Effector CD4-positive, alpha-beta T cell (primary cell): ENCODE measurements at regions not wholly inside any gene's neighbourhood (a gene's known extent, or its start where the extent isn't known, plus 50 kb on each side); places are given as distances from the start of the nearest gene placed in this dataset.

Experiments used
- DNase-seq: peaks from one replicate; pipeline ENCODE4 v3.0.0-alpha.2; 2020

DNA sequence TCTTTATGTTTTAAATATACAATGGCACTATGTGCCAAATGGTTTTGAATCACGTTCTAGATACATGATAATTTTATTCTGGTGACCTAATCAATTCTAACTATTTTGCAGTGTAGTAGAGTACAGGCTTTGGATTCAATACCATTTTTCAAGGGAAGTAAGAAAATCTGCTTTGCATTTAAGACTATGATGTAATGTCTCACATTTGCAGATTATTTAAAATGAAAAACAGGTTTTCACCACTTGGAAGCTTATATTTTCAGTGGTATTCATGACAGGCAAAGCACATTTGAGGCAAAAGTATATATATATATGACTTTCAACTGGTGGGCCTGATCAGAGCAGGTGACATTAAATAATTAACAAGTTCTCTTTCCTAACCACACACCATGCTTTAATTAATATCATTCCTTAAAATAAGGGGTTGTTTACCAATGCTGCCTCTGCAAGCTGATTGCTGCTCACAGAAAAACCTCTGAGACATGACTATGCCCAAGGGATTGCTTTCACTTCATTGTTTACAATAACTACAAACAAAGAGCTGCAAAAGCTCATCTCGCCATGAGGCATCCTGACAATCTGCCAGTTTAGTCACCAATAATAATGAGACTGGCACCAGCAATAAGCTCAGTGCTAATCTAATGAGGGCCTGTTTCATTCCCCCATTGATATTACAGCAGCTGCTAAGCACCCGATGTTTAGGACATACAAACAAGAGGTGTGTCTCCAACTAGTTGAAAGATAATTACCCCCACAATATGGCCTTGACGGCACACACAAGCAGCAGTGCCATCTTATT lies 1176.0 kb upstream of the GJE1 start:
- DNase-seq = no peak

DNA sequence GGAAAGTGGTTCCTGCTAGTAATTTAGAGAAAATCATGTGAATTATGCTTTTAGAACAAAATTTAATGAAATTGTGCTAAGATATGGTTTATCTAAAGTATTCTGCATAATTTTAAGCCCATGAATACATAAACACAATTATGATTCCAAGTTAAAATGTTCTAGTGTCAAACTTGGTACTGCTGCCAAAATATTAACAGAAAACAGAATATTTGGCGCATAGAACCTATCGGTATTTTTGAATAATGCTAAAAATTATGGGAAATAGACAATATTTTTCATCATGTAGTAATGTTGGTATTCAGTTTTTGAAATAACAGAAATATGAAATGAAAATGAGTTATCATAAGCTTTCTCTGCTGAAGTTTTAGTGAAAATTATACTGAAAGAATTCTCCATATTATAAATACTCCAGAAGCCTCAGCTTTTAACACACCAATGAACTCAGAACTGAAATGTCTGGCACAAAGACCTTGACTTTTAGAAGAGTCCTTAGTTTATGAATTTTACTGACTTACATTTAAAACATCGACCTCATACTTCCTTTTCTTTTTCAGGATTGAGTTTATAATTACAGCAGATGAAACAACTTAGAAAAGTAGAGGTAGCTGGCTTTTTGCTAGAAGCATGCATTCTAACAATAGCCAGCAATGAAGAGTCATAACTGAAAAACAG lies 1192.3 kb upstream of the GJE1 start:
- no peak for DNase-seq

DNA sequence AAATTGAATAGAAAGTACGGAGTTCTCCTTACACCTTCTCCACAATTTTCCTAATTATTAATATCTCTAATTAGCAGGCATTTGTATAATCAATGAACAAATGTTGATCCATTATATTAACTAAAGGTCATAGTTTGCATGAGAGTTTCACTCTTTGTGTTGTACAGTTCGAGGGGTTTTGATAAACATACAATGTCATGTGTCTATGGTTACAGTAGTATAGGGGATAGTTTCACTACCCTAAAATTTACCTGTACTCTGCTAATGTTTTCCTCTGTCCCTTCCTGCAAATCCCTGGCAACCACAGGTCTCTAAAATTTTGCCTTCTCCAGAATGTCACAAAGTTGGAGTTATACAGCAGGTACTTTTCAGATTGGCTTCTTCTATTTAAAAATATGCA lies 1199.8 kb upstream of the GJE1 start:
- no peak for DNase-seq

DNA sequence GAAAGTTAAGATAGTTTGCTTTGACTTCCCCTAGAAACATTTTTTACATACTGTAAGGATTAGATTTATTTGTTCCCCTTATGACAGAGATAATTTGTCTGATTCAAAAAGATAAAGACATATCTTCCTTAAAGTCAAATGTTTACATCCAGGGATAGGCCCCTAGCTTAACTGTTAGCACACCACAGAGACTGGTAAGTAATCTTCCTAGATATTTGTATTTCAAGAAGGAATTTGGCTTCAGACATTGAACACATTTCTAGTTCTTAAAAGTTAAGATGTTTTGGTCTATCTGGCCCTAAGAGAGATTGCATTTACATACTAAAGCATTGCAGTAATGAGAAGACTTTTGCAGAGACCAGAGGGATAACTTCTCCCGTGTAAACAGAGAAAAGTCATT lies 1201.1 kb upstream of the GJE1 start:
- no peak for DNase-seq

DNA sequence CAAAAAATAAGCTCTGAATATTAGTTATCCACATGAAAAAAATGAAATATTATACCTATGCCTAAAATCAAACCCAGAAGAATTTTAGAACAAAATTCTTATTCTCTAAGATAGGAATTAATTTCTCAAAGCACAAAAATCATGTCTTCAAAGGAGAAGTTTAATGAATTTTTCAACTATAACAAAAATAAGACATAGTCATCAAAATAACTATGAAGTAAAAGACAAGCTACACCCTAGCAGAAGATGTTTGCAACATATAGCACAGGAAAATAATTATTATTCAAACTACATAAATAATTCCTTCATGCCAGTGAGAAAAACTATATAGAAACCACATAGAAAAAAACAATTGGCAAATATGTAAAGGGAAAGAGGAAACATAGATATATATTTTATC lies 1203.6 kb upstream of the GJE1 start:
- DNase-seq = no peak

DNA sequence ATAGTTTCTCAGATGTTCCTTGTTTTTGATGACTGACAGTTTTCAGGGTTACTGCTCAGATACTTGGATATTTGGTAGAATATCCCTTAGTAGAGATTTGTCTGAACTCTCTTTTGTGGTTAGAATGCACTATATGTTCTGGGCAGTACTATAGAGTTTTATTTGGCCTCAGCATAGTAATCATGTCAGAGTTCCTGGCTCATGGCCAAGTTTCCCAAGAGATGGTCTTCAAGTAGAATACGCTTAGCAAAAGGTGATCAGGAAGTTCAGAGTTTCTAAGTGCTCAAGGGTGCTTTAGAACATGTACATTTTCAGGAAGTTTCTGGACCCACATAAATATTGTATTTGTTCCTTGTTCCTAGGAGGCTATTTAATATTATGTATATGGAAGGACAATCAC lies 1209.7 kb upstream of the GJE1 start:
- DNase-seq = no peak

DNA sequence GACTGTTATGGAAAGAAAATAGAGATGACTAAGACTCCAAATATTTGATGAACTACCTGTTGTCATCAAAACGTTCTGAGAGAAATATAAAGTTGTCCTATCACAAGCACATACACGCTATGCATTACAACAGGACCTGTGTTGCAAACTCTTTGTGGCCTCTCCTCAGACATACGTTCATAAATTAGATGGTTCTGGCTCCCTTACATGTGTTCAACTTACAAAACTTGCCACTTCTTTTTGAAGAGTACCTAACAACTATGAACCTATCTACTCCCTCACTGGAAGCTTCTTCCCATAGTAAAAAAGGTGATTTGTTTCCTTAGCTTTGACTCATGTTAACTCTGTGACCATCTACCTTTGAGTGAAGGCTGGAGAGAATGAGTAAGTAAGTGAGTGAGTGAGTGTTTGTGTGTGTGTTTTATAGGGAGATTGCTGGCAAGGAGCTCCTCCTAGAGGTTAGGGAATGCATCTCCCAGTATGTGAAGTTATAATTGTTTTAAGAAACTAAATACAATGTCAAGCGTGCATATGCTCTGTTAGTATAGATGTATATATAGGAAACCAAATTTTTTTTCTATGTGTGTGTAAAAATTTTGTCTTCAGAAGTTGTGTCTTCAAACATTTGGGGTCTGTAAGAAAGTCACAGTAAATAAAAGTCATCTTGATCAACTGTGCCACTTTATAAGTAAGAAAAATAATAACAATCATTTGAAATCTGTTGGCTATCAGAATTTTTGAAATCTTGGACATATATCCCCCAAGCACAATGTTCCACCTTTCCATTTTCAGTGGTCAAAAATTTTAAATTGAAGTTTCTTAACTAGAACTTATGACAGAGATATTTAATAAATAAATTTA lies 1211.1 kb upstream of the GJE1 start:
- no peak for DNase-seq

DNA sequence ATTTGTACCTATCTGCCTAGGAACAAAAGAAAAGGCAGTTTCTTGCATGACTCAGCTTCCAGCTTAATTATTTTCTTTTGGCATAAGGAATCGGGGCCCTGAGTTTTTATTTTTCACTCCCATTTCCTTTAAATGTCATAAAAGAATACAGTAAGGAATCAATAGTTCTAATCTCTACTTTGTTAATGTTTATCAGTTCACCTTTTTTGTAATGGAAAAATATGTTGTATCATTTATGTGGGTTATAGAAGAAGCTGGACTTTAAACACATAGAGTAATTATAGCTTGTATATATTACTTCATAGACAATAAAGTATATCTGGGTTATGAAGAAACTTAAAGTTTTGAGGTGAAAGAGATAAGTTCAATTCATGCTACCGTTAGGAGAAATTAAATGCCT lies 1214.8 kb upstream of the GJE1 start:
- no peak for DNase-seq

DNA sequence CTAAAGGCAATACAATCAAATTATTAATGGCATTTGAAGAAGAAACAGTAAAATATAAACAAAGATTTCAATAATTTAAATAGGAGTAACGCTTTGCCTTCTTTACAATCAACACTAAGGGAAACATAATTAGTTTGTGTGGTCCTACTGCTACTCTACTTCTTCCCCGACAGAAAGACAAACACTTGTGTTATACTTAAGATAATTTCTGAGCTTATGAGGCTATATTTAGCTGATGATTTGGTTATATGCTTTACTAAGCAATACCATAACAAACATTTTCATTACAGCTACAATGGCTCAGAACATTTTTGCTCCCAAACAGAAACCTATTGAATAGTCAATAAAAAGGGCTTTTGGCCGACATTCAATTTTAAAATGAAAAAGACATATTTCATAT lies 1217.2 kb upstream of the GJE1 start:
- no peak for DNase-seq

DNA sequence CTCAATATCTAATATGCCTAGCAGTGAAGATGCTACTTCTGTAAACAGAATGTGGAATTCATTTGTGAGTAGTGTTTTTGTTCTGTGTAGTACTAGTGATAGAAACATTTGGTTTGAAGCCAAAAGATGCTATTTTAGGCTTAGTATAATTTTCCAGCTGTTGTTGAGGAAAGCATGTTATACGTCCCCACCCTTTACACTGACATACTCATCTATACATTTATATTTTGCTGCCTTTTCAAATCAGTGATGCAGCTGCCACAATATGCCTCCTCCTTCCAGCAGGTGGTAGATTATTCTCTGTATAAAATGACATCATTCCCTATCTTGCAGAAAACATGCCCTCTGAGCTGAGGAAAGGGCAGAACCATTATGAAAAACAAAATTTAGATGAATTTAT lies 1217.6 kb upstream of the GJE1 start:
- DNase-seq = no peak

DNA sequence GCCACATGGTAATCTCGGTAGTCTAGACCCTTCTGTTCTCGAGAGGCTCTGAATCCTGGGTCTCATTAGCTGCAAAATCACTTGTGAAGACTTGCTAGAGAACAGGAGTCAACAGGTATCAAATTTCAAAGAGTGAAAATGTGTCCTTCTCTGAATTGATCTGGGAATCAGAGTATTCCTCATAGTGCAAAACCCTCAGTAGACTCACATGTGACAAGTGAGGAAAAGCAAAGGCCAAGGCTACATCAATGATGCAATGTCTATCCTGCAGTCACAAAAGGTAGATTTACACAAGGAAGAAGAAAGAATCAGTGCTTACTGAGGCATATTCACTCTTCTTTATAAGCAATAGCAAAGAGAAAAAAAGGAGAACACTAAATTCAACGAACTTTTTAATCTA lies 1220.0 kb upstream of the GJE1 start:
- DNase-seq = no peak

DNA sequence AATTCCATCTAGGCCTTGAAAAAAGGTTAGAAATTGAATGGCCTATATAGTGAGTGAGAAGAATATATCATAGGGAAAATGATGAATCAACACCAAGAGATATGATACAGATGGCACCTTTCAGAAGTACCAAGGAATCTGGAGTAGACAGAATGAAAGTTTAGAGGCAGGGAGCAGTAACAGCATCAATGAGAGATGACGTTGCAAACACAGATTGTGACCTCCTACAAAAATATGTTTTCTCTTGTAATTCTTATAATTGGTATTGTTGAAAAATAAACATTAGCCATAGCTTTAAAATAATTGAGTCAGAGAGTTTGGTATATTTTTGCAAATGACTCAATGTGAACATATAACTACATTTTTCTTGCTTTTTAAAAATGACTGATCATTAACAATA lies 1223.1 kb upstream of the GJE1 start:
- no peak for DNase-seq

DNA sequence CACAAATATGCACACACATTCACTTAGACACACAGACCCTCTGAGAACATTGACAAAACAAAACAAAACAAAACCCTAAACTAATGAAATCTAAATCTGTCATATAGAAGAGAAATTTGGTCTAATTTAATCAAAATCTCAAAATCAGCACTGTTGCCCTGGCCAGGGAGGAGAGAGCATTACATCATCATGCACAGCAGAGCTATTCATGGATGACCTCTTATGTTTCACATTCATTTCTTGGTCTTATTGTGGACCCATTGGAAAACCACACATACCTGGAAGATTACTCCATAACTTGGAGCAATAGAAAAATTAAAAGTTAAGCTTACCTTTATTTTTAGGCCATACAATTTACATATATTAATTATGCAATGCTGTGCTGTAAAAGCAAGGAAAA lies 1223.6 kb upstream of the GJE1 start:
- no peak for DNase-seq

DNA sequence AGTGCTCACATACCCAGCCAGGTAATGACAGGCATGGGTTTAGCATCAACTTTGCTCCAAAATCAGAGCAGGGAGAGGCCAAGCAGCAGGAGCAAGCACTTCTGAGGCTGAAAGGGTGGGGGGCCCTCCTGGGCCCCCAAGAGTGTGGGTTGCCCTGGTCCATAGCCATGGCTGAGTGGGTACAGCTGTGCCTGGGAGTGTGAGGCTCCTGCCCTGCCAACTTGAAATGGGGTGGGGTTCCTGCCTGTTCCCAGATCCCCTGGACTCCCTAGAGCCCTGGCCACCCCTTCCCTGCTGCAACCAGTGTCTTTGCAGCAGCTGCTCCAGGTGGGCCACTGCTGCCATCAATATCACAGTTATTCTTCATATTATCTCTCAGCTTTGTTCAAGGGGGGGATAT lies 1224.2 kb upstream of the GJE1 start:
- no peak for DNase-seq

DNA sequence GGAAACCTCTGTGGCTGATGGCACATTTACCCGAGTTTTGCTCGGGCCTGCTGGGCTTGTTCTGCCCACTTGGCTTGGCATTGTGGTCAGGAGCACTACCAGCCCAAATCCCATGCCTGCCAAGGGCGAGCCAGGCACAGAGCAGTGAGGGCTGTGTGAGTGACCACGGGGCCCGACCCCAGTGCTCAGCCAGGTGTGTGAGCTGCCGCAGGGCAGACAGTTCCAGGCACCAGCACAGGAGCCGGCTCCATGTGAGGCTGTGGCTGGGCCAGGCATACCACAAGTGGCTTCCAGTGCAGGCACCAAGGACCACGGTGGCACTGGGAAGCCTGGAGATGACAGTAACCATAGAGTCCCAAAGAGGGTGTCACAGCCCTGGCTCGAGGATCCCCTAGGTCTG lies 1225.5 kb upstream of the GJE1 start:
- no peak for DNase-seq

DNA sequence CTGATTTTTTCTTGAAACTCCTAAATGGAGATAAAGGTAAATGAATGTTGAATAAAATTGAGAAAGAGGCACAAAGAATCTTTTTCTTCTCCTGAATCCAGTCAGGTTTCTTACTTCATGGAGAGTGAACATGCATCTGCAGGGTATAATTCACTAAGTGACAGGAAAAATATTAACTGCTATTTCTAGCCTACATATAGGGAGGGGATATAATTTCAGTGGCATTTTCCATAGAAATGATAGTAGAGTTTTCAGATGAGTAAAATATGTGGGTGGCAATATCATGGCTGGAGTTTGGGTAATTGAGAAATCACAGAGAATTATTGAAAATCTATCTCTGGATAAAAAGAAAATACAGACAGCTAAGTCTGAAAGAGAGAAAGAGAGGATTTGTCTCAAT lies 1227.0 kb upstream of the GJE1 start:
- no peak for DNase-seq

DNA sequence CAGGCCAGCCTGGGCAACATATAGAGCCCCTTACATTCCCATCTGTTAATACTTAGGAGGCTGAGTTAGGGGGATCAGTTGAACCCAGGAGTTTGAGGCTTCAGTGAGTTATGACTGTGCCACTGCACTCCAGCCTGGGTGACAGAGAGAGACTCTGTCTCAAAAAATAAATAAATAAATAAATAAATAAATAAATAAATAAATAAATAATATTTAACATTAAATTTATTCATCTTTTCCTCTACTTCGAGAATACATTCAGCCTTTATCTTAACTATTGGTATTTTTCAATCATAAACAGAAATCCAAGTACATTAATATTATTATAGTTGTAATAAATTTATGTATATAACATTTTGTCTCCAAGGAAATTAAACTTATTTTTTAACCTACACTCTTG lies 1227.7 kb upstream of the GJE1 start:
- DNase-seq = no peak

DNA sequence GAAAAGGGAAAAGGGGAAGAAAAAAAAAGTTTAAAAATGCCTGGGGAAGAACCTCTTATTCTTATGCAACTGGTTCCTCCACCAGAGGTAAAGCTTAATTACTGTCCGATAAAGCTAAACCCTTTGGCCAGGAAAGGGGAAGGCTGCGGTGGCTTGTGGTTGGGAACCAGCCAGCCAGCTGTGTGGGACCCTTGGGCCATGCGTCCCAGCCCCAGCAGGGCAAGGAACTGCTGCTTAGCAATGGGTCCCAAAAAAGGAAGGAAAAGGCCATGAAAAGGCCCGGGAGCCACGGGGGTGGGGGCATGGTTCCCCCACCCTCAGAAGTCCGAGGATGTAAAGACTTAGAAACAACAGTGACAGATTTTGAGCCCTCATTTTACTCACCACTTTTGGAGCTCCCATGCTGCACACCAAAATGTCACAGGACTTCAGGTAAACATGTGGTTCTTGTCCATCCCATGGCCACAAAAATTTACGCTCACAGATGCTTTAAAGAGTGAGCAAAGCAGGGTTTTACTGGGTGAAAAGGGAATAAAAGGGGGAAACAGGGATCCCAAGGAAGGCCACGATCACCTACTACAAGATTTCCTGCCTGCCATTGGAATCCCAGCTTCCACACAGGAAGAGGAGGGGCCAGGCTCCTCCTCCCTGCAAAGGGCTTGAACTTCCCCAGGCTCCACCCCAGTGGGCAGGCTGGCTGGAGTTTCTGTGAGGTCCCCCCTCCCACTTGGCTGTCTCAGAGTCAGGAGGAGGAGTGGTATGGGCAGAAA lies 1234.7 kb upstream of the GJE1 start:
- no peak for DNase-seq

DNA sequence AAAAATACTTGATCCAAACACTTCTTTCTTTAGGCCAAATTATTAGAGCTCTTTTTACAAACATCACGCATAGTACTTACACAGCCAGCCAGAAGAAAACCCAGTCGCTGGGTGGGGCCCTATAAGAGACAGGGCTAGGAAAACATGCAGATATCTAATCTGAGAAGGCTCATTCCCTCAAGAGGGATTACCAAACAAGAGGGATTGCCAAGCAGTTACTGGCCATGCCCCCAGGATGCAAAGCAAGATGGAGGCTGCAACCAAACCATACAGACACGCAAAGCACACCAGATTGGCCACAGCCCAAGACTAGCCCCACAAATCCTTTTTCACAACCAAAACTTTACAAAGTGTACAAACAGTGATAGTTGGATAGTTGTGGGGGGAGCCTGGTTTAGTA lies 1235.4 kb upstream of the GJE1 start:
- no peak for DNase-seq

DNA sequence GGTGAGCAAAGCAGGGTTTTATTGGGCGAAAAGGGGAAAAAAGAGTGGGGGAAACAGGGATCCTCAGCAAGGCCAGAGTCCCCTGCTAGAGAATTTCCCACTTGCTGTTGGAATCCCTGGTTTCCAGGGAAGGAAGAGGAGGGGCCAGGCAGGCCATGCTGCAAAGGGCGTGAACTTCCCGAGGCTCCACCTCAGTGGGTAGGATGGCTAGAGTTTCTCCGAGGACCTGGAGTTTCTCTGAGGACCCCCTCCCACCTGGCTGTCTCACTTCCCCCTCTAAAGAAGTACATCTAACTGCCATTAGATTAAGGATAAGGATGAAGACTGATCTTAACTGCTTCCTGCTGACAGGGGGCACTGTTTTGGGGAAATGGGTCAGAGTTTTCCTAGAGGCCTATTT lies 1239.3 kb upstream of the GJE1 start:
- no peak for DNase-seq

DNA sequence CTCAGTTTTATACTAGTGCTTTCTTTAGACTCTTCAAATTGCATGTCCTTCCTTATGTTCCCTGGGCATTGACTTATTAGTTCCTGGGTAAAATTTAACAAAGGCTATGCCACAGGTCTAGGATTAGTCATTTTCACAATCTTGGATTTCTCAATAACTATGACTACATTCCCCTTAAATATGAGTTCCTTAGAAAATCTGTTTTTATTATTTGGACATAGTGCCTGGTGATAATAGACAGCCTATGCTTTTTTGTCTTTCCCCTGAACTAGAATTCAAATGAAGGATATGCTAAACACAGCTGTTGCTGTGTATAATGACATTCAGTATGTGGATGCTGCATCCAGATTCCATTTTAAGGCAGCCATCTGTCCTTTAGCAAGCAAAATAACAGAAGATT lies 1252.8 kb upstream of the GJE1 start:
- no peak for DNase-seq

DNA sequence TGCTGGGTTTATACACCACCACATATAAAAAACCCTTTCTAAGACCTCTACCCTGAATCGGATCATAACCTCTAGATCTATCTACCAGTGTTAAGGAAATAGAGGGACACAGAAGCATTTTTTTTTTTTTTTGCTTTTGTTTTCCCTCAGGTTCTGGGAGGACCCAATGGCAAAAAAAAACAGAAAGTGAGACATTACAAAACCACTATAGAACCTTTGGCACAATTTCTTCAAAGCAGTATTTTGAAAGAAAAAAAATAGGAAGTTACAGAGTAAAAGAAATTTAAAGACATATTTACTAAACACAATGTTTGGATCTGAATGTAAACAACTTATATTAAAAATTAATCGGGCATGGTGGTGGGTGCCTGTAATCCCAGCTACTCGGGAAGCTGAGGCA lies 1258.7 kb upstream of the GJE1 start:
- no peak for DNase-seq

DNA sequence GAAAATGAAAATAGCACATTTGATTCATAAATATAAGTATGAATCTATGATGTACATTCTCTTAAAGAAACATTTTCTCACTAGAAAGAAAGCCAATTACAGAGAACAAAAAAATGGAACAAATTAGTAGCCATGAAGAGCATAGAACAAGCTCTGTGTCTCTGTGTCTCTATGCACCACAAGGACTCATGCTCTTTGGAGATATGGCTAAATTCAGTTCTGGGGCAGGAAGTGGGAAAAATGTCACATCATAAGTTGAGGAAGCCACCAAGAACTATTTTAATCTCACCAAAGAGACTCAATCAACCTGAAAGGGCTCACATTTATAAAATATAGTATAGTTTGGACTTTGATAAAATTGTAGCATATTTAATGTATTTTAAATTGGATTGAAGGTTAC lies 1259.8 kb upstream of the GJE1 start:
- DNase-seq = no peak
